HG02943 (cell line): ENCODE measurements at regions not wholly inside any gene's neighbourhood (a gene's known extent, or its start where the extent isn't known, plus 50 kb on each side); places are given as distances from the start of the nearest gene placed in this dataset.

Experiments
- ATAC-seq: cut with Tn5 transposase; IDR thresholded peaks from one replicate; pipeline ENCODE4 v1.9.1; 2021; ENCODE audit warnings: mild to moderate bottlenecking, low read depth, moderate library complexity; ENCODE audit not compliant: unreplicated experiment

DNA sequence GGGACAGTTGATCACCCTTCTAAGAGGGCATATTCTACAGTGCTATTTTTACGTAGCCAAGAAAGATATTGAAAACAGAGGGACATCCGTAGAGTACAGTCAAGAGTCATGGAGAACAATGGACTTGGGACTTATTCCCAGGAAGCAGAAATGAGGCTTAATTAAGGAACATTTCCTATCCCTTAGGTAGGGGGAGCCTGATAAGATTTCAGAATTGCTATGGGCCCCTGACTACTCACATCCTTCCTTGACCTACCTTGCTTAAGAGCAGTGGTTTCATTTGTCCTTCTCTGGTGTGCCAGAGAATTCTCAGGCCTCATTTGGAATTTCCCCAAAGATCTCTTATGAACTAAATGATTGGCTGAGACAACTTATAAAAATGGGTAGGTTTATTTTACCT is 189.5 kb upstream of the DTNBP1 start:
- ATAC-seq: no peak

DNA sequence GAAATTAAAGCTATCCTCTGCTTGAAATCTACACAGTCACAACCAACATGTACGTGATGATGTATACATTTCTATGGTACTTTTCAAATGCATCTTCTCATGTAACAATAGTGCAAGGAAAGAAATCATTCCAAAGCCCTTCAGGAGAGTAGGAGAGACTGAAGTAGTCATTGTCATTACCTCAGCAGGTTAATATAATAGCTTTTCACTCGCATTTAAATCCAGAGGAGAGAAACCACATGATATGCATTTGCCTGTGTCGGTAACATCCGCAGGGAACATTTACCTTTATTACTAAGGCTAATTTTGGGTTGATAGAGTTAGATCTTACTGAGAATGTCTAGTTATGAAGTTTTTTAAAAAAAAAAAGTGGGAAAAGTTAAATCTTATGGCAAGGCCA is 186.6 kb upstream of the DTNBP1 start:
- no peak for ATAC-seq

DNA sequence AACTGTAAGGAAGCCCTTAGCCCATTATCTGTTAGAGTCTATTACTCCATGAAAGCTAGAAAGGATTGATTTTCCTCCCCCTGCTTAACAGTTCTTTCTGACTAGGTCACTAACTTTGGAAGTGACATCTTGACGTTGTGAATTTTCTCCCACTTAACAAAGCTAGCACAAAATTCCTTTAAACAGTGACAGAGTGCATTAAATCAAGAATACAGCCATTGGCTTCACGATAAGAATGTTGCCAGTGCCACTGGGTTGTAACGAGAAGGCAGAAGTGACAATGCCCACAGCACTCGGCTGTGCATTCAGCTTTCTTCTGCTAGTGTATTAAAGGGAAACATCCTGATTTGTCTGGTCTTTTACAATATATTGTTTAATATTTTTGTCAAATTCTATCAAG is 182.7 kb upstream of the DTNBP1 start:
- no peak for ATAC-seq

DNA sequence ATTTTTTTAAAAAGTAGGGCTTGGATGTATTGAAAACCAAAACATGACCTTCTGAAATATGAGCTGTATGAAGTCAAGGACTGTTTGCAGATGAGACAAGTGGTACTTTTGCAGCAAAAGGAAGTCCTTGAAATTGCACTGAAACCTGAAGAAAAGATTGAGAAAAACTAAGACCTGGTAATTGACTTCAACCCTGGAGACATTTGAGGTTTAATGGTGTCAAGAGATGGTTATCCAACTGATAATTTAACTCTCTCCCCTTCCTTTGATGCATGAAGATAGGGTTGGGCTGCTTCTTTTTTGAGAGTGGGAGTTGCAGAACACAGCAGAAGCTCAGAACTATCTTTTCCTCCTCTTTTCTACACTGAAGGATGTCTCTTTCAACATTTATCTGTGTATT is 180.9 kb upstream of the DTNBP1 start:
- ATAC-seq: no peak

DNA sequence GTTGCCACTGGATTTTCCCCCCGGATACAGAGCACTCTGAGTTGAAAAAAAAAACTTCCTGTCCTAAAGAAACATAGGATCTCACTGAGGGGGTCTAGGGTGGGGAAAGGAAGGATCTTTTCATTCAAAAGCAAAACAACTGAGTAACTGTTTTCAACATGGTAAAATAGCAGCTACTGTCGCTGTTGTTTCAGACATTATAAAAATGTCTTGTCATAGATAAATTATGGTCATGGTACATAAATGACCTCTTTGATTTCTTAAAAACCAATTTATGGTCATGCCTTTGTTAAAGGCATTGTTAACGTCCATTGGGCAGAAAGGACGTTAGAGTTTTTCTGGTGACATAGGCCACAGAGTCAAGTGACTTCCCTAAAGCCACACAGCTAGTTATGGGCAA is 180.4 kb upstream of the DTNBP1 start:
- ATAC-seq: no peak

DNA sequence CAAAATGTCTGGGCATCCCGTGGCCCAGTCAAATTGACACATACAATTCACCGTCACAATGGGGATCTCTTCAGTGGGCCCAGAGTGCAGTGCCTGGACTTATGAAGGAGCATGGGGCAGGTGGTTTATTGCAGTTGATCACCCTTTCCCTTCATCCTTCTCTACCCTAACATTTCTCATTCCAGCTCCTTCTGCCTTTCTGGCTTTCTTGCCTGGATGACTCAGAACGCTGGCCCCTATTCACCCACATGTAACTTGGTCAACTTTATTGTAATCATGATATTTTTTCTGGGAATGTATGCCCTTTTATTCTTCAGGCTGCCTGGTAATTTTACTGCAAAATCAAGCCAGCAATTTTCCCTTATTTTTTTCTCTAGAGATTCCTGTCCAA is 179.9 kb upstream of the DTNBP1 start:
- no peak for ATAC-seq

DNA sequence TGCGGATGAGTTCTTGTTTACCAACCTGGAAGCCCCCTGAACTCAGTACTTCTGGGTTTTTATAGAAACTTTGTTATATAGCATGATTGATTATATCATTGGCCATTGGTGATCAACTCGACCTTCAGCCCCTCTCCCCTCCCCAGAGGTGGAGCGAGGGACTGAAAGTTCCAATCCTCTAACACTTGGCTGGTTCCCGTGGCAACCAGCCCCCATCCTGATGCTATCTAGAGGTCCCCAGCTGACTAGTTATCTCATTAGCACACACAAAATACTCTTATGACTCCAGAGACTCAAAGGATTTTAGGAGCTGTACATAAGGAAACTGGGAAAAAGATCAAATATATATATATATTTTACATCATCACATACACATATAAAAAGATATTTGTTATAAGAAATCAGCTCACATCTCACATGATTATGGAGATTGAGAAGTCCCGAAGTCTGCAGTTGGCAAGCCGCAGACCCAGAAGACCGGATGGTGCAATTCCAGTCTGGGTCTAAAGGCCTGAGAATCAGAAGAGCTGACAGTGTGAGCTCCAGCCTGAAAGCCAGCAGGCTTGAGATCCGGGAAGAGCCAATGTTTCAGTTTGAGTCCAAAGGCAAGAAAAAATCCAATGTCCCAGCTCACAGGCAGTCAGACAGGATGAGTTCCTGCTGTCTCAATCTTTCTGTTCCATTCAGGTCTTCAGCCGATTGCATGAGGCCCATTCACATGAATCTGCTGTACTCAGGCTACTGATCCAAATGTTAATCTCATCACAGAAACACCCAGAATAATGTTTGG is 179.3 kb upstream of the DTNBP1 start:
- no peak for ATAC-seq

DNA sequence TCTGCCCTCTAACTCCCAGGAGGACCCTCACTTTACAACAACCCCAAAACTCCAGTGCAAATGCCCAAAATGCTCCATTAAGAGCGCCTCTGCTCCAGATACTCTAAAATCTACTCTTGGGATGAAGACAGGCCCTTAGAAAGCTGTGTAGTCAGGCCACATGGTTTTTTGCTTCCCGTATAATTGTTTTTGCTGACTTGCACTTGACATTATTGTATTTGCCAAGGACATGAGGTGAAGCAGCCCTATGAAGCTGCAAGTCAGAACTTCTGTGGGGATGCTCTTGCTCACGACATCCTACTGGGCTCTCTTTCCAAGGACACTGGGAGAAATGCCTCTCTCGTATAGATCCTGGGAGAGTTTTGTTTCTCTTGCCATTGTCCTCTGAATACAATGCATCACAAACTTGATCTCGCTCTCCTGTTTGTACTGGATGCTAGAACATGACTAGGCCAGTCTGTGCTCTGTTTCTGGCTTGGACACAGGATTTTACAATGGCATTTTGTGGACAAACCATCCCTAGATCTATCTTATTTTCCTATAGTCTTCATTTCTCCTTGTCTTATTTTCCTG is 177.2 kb upstream of the DTNBP1 start:
- no peak for ATAC-seq

DNA sequence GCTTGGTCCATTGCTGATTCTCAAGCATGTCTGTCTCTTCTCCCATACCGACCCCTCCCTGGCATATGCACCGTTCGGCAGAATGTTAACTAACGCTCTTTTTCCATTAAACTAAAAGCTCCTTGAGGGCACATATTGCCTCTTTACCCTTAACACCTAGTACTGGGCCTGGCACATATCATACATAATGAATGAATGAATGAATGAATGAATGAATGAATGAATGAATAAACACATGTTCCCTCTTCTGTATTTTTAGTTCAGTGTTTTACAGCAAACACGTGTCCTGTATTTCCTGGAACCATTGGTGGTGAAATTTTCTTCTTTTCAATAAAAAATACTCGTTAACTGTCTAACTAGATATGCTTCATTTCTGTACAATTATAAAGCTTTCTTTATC is 174.4 kb upstream of the DTNBP1 start:
- ATAC-seq: no peak

DNA sequence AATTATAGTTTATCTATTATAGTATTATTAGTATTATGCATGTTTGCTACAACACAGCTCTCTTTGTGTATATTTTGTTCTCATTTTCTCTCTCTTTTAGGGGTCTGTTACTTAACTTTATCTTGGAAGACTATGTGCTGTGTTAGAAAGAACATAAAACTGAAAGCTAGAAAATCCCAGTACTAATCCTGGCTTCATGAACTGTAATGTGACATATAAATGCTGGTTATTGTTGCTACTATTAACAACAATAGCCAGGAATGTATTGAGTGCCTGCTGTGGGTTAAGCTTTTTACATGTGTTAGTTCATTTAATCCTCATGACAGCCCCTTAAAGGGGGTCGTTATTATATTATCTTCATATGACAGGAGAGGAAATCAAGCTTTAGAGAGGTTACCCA is 170.0 kb upstream of the DTNBP1 start:
- no peak for ATAC-seq

DNA sequence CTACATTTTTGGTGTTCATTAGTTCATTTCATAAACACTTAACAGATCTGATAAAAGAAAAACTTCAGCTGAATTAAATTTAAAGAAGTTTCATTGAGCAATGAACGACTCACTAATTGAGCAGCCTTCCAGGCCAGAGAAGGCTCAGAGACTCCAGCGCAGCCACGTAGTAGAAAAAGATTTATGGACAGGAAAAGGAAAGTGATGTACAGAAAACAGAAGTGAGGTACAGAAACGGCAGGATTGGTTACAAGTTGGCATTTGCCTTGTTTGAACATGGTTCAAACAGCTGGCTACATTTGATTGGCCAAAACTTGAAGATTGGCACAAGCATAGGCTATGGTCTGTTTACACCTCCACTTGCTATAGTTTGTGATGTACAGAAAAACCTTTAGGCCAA is 166.3 kb upstream of the DTNBP1 start:
- no peak for ATAC-seq

DNA sequence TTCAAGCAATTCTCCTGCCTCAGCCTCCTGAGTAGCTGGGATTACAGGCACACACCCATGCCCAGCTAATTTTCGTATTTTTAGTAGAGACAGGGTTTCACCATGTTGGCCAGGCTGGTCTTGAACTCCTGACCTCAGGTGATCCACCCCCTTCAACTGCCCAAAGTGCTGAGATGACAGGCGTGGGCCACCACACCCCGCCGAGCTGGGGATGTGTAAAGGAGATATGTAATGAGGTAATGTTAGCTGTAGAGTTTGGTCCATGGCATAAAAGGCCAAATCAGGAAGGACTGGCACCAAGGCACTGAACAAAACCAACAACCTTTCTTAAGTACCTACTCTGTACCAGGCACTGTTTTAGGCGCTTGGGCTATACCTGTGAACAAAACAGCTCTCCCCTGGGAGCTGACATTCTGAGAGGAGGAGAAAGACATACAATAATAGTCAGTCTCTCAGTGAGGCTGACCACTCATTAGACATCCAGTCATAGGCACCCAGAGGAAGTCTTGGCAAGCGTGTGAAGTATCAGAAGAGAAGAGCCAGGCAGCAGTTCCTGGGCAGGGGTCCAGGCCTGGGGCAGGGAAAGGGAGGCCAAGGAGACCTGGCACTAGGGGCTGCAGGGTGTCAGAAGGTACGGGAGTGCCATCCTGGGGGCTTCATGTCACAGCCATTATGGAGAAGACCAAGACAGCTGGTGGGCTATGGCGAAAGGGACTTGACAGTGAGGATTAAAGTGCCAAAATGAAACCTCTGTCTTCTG is 164.8 kb upstream of the DTNBP1 start:
- ATAC-seq: no peak

DNA sequence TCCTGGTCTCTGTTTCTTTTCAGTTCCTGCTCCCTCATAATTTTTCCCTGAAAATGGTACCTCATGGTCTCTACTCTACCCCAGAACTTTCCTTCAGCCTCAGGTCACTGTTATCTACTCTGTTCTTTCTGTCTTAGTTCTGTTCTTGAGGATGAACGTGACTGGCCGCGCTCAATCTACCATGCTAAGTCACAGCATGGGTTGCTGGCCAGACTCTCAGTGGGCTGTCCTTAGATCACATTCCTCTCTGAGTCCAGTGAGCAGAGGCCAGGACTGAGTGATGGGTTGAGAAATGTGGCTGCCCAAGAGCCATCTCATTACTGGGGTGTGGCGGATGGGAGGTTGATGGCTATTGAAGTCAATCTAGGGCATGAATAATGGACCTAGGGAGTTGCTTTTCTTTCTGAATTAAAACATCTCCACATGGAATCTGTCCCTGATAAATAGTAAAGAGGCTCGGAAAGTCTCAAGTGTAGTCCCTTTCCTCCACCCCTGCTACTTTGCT is 164.0 kb upstream of the DTNBP1 start:
- no peak for ATAC-seq

DNA sequence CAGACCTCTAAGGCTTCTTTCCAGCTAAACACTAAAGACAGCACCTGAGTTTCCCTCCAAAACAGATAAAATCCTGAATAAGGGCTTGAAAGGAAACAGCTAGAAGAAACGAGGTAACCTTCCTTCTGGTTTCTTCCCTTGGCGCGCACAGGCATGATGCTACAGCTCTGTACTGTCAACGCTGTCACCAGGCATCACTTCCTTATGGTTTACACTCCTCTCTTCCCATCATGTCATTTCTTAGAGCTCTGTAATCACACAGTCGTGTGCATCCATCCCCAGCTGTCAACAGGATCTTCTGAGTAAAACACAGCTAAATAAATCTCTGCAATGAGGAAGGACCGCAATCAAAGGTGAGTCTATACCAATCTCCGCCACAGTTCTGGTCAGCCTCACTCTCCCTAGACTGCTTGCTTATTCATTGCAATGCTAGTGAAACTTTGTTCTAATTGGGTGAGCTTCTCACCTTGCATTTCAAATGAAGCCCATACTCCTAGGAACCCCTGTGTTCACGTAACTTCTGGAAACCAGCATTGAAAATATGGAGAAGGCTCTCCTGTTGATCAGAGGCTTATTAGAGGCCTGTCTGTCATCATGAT is 162.6 kb upstream of the DTNBP1 start:
- no peak for ATAC-seq

DNA sequence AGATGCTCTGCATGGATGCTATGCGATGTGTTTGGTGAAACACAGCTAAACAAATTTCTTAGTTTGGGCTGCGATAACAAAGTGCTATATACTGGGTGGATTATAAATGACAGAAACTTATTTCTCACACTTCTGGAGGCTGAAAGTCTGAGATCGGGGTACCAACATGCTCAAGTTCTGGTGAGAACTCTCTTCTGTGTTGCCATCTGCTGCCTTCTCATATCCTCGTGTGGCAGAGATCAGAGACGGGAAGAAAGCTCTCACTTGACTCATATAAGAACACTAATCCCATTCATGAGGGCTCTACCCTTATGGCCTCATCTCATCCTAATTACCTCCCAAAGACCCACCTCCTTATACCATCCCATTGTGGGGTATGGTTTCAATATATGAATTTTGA is 162.0 kb upstream of the DTNBP1 start:
- ATAC-seq: no peak

DNA sequence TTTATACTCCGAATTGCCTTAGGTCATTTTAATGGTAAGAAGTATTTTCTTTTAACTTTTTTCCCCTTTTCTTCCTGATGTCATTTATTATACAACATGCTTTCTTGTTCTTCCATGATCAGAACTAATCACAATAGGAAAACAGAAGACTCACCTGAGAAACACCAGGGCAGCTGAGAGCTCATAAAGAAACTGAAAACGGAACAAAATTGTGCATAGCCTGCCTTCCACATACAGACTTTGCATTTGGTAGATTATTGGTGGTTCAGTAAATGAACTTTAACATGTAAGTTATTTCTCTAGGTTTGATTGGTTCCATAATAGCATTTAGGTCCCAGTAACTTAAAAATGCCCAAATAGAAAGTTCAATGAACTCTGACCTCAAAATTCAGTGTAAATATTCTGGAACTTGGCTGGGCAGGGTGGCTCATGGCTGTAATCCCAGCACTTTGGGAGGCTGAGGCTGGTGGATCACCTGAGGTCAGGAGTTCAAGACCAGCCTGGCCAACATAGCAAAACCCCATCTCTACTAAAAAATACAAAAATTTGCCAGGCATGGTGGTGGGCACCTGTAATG is 161.1 kb upstream of the DTNBP1 start:
- ATAC-seq: no peak

DNA sequence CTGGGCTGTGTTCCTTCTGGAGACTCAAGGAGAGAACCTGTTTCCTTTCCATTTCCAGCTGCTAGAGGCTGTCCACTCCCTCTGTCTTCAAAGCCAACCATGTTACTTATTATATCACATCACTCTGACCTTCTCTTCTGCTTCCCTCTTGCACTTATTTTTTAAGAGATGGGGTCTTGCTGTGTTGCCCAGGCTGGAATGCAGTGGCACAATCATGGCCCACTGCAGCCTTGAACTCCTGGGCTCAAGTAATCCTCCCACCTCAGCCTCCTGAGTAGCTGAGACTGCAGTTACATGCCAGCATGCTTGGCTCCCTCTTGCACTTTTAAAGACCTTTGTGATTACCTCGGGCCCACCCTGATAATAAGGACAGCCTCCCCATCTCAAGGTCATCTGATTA is 160.0 kb upstream of the DTNBP1 start:
- no peak for ATAC-seq

DNA sequence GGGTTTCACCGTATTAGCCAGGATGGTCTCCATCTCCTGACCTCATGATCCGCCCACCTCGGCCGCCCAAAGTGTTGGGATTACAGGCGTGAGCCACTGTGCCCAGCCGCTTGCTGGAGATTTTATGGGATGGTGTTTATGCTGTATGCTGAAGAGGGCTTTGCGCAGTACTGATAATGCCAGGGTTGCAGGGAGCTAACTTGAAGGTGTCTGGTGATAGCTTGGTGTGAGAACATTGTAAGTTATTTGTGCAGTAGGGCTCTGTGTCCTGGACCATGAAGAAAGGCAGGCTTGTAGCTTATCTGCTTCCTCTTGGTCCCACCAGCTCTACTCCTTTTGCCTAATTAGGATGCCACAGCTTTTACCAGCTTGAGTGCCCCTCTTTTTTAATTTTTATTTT is 157.0 kb upstream of the DTNBP1 start:
- no peak for ATAC-seq

DNA sequence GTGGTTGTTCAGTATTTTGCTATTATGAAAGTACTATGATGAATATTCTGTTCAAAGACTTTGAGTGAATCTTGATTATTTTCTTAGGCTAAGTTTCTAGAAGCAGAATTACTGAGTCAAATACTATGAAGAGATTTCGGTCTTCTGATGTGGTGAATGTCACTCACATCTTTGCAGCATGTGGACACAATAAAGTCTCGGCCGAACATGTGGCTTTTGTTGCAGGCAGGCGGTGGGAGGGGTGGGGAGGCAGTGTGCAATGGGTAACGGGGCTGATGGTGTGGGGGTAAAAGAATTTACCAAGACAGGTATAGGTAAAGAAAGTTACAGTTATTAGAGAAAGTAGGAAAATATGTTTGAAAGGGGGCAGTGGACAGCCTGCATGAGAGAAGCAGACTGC is 156.4 kb upstream of the DTNBP1 start:
- no peak for ATAC-seq

DNA sequence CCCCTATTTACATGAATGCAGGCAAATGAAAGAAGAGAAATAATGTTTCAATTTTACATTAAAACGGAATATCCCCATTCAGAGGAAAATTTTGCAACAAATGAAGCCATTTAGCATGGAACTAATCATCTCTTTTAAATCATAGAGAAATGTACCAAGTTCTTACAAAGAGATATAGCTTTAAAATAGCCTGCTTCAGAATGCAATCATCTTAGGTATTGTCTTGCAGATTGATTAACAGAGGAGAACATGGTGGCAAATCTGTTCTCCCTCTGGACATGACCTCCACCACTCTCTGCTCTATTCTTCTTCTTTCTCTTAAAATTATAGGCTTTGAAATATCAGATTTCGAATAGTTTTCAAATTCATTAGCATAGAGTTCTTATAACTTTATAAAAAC is 155.7 kb upstream of the DTNBP1 start:
- ATAC-seq: no peak

DNA sequence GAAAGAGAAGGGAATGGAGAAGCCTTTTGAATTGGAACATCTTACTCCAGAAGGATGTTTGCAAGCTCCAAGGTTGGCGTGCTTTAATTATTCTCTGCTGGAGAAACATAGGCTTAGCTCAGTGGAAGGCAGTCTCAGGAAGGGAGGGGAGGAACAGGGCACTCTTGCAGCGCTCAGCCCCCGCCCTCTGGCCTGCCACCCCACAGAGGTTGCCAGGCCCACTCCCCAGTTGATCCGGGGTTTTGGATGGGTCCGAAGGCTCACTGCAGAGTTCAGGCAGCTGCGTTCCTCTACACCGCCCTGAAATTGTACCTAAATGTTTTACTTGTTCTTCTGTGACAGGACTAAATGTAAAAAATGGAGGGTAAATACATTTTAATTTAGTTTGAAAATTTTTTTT is 155.2 kb upstream of the DTNBP1 start:
- ATAC-seq: no peak
